PFSK-1 (cell line): ENCODE measurements at regions not wholly inside any gene's neighbourhood (a gene's known extent, or its start where the extent isn't known, plus 50 kb on each side); places are given as distances from the start of the nearest gene placed in this dataset.

Source experiments
- POLR2AphosphoS5 ChIP-seq: IDR thresholded peaks from 2 replicates; pipeline ENCODE4 v1.6.1; 2012; ENCODE audit warnings: low read depth, mild to moderate bottlenecking, control low read depth, low read length, moderate library complexity
- REST ChIP-seq, 2 experiments: IDR thresholded peaks; 2 replicates each; pipeline versions ENCODE4 v1.6.1 to v1.8.0; 2011 to 2012; ENCODE audit warnings: low read depth in 2 of 2, low read length in 2 of 2, control low read depth in 1 of 2, inconsistent platforms in 1 of 2, mild to moderate bottlenecking in 1 of 2, moderate library complexity in 1 of 2; ENCODE audit not compliant: insufficient read depth in 1 of 2
- TAF1 ChIP-seq: IDR thresholded peaks from 2 replicates; pipeline ENCODE4 v1.6.1; 2012; ENCODE audit warnings: low read length, control low read depth, borderline replicate concordance; ENCODE audit not compliant: insufficient read depth

GRCh38 chr18:28267878-28268625 lies 91.1 kb upstream of the CDH2 start:
- TF ChIP-seq POLR2AphosphoS5 (no peak), TAF1 (no peak), REST (IDR thresholded peaks at IDR 0.05; ENCODE audit: insufficient read depth in 1 of 2, low read depth in 2 of 2, low read length in 2 of 2) (no peak)
